Activated CD4-positive, CD25-positive, alpha-beta regulatory T cell treated with anti-CD3 and anti-CD28 coated beads, Interleukin-2, amount 50 U/mL, for 24 hours (primary cell): ENCODE measurements at regions not wholly inside any gene's neighbourhood (a gene's known extent, or its start where the extent isn't known, plus 50 kb on each side); places are given as distances from the start of the nearest gene placed in this dataset.

ENCODE experiments used
- ATAC-seq, 2 donors: fragments of 150-1000 bp; cut with Tn5 transposase; one replicate each; pipeline ENCODE4 v1.10.0; 2021; ENCODE audit warnings: mild to moderate bottlenecking in 1 of 2, moderate library complexity in 1 of 2

- ATAC-seq: no peak
Measured at GRCh38 chr10:128286141-128286761, 160.0 kb upstream of the MKI67 start.

- ATAC-seq: no peak
Measured at GRCh38 chr10:128286762-128287500, 160.7 kb upstream of the MKI67 start.

GRCh38 chr10:128287921-128288320 lies 161.7 kb upstream of the MKI67 start:
- no peak for ATAC-seq

- no peak for ATAC-seq
Measured at GRCh38 chr10:128289621-128290020, 163.4 kb upstream of the MKI67 start.

GRCh38 chr10:128295003-128295402 lies 168.8 kb upstream of the MKI67 start:
- no peak for ATAC-seq

- no peak for ATAC-seq
Measured at GRCh38 chr10:128296253-128297007, 170.2 kb upstream of the MKI67 start.

- no peak for ATAC-seq
Measured at GRCh38 chr10:128297709-128298378, 171.6 kb upstream of the MKI67 start.

GRCh38 chr10:128298587-128298986 lies 172.4 kb upstream of the MKI67 start:
- no peak for ATAC-seq

- no peak for ATAC-seq
Measured at GRCh38 chr10:128300290-128300824, 174.1 kb upstream of the MKI67 start.

GRCh38 chr10:128301051-128301450 lies 174.8 kb upstream of the MKI67 start:
- ATAC-seq: no peak

- no peak for ATAC-seq
Measured at GRCh38 chr10:128302808-128303207, 176.6 kb upstream of the MKI67 start.

GRCh38 chr10:128304271-128304670 lies 178.0 kb upstream of the MKI67 start:
- ATAC-seq: no peak

- ATAC-seq: no peak
Measured at GRCh38 chr10:128305601-128306345, 179.6 kb upstream of the MKI67 start.

- ATAC-seq: no peak
Measured at GRCh38 chr10:128306535-128306934, 180.3 kb upstream of the MKI67 start.

GRCh38 chr10:128306966-128307365 lies 180.7 kb upstream of the MKI67 start:
- ATAC-seq: no peak

- ATAC-seq: no peak
Measured at GRCh38 chr10:128307820-128308219, 181.6 kb upstream of the MKI67 start.

- no peak for ATAC-seq
Measured at GRCh38 chr10:128310971-128311658, 184.9 kb upstream of the MKI67 start.

GRCh38 chr10:128312250-128312649 lies 186.0 kb upstream of the MKI67 start:
- ATAC-seq: no peak

- no peak for ATAC-seq
Measured at GRCh38 chr10:128314686-128315085, 188.5 kb upstream of the MKI67 start.

GRCh38 chr10:128316121-128316726 lies 190.0 kb upstream of the MKI67 start:
- ATAC-seq: no peak

- no peak for ATAC-seq
Measured at GRCh38 chr10:128316925-128317324, 190.7 kb upstream of the MKI67 start.
